ENCODE measurements at regions not wholly inside any gene's neighbourhood (a gene's known extent, or its start where the extent isn't known, plus 50 kb on each side); places are given as distances from the start of the nearest gene placed in this dataset.
A peak's percentile ranks its signal among the peaks of the same experiment; 100 is the strongest.

DNA sequence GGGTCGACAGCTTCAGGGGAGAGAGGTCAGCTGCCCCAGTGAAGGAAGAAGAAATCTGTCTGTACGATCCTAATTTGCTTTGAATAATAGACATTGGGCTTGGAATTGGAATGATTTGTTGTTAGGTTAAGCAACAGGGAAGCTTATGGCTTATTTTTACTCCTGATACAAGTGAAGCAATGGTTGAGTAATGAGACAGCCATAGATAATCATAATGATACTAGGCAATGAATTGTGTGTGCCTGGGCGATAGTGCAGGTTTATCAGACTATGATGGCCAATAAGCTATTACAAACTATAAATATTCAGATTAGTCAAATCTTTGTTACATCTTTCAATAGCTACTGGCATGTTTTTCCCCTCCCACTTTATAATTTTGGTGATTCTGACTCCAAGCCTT, 140.9 kb upstream of the CDIN1 start:
- in situ Hi-C loops (cut with MboI): loop anchor here (10.0 kb wide), 1 partner anchor 914 kb away; no protein-coding TSS in a partner anchor
- no TSS peak for BruUV-seq (replicated peaks)
- Histone ChIP-seq H3K9me3 (replicated peaks; ENCODE audit: control insufficient read depth, insufficient read depth, low read depth, low read length) (no peaks in the 10 kb centered on the region), H3K4me1 (replicated peaks in 1 of 2; ENCODE audit: control insufficient read depth in 2 of 2, insufficient read depth in 2 of 2, low read length in 2 of 2) (no peaks in the 10 kb centered on the region), H4K20me1 (replicated peaks; ENCODE audit: control insufficient read depth, insufficient read depth, low read length) (no peaks in the 10 kb centered on the region), H3K27me3 (ENCODE audit: control insufficient read depth in 2 of 2, insufficient read depth in 2 of 2, low read length in 2 of 2) (no peaks in the 10 kb centered on the region), H3K9ac (ENCODE audit: insufficient read depth in 1 of 2, low read depth in 2 of 2, low read length in 2 of 2) (no peak overlapping the region), H3K4me3 (no peak overlapping the region), H3K27ac (ENCODE audit: extremely low read depth, low read depth, low read length) (no peak overlapping the region), H3K9me1 (ENCODE audit: control insufficient read depth, insufficient read depth, low read length) (no peaks in the 10 kb centered on the region), H3K79me2 (ENCODE audit: control insufficient read depth, insufficient read depth, low read length) (no peaks in the 10 kb centered on the region), H2AFZ (ENCODE audit: low read depth, low read length) (peak overlapping the region; percentile 30; the same call in 1 of the 2 replicates), H3K4me2 (ENCODE audit: insufficient read depth, low read length) (no peak overlapping the region), H3K36me3 (ENCODE audit: control insufficient read depth, insufficient read depth, low read length) (no peaks in the 10 kb centered on the region)
- DNase-seq (ENCODE audit: extremely low read depth in 1 of 4, low spot score in 3 of 4): no peak
- no peak for ATAC-seq
- intact Hi-C loops (cut with micrococcal nuclease): no loop called here
- TF ChIP-seq, protein P1, sequence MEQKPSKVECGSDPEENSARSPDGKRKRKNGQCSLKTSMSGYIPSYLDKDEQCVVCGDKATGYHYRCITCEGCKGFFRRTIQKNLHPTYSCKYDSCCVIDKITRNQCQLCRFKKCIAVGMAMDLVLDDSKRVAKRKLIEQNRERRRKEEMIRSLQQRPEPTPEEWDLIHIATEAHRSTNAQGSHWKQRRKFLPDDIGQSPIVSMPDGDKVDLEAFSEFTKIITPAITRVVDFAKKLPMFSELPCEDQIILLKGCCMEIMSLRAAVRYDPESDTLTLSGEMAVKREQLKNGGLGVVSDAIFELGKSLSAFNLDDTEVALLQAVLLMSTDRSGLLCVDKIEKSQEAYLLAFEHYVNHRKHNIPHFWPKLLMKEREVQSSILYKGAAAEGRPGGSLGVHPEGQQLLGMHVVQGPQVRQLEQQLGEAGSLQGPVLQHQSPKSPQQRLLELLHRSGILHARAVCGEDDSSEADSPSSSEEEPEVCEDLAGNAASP (IDR thresholded peaks at IDR 0.05): no peak
- TF ChIP-seq BACH1 (tag; IDR thresholded peaks at IDR 0.05): no peak
- TF ChIP-seq, protein P2, sequence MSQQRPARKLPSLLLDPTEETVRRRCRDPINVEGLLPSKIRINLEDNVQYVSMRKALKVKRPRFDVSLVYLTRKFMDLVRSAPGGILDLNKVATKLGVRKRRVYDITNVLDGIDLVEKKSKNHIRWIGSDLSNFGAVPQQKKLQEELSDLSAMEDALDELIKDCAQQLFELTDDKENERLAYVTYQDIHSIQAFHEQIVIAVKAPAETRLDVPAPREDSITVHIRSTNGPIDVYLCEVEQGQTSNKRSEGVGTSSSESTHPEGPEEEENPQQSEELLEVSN (IDR thresholded peaks at IDR 0.05; ENCODE audit: borderline replicate concordance in 1 of 2, extremely low read depth in 1 of 2, insufficient read depth in 1 of 2, insufficient read length in 1 of 2, low read depth in 1 of 2, low read length in 1 of 2, poor library complexity in 1 of 2, severe bottlenecking in 1 of 2): no peak
- TF ChIP-seq RB1 (IDR thresholded peaks at IDR 0.05; ENCODE audit: low read depth): no peak
- TF ChIP-seq HDGF (IDR thresholded peaks at IDR 0.05): no peak
- TF ChIP-seq RAD21 (CRISPR knock-in tag; conservative IDR thresholded peaks at IDR 0.05 in 1 of 2, IDR thresholded peaks at IDR 0.05 in 1 of 2): no peak
- POLR2A ChIA-PET: interaction anchor here (3.0 kb wide), 1 partner anchor 11 kb away, joined by 15 read pairs; no protein-coding TSS in a partner anchor
- 74% methylated on average over 3 of the region's 3 CpGs for WGBS (ENCODE audit: insufficient coverage, low coverage, missing lambda C conversion rate)
- CTCF ChIA-PET (ENCODE audit: low intra/inter-chr PET ratio): no interaction called here
- no peak for FAIRE-seq
